H1 (cell line): ENCODE measurements at regions not wholly inside any gene's neighbourhood (a gene's known extent, or its start where the extent isn't known, plus 50 kb on each side); places are given as distances from the start of the nearest gene placed in this dataset.

Experiments
- BRCA1 ChIP-seq: IDR thresholded peaks from 2 replicates; pipeline ENCODE4 v1.6.1; 2012; ENCODE audit warnings: low read depth, low read length, improper control_type of control experiment
- CHD2 ChIP-seq: IDR thresholded peaks from 2 replicates; pipeline ENCODE4 v1.6.1; 2012; ENCODE audit warnings: low read length, improper control_type of control experiment
- POLR2AphosphoS5 ChIP-seq: IDR thresholded peaks from 2 replicates; pipeline ENCODE4 v1.6.1; 2011; ENCODE audit warnings: low read depth, low read length
- TF ChIP-seq, protein P1 (sequence below): IDR thresholded peaks from 2 replicates; pipeline ENCODE4 v1.6.1; 2012; ENCODE audit warnings: low read length, inconsistent platforms

DNA sequence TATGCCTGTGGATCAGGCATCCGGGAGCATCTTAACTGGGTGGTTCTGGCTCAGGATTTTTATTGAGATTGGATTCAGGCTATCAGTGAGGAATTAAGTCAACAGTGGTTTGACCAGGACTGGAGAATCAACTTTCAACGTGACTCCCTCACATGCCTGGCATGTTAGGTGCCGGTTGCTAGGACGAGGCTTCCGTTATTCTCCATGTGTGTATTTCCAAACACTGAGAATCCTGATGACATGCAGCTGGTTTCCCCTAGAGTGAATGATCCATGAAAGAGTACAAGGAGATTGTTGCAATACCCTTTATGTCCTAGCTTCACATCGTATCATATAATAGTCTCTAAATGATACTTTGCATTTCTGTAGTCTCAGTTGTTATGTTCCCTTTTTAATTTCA, 529.2 kb downstream of the ANXA1 start (continued):
- TF ChIP-seq, protein P1, sequence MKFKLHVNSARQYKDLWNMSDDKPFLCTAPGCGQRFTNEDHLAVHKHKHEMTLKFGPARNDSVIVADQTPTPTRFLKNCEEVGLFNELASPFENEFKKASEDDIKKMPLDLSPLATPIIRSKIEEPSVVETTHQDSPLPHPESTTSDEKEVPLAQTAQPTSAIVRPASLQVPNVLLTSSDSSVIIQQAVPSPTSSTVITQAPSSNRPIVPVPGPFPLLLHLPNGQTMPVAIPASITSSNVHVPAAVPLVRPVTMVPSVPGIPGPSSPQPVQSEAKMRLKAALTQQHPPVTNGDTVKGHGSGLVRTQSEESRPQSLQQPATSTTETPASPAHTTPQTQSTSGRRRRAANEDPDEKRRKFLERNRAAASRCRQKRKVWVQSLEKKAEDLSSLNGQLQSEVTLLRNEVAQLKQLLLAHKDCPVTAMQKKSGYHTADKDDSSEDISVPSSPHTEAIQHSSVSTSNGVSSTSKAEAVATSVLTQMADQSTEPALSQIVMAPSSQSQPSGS: no peak
- TF ChIP-seq BRCA1 (no peak), POLR2AphosphoS5 (no peak), CHD2 (no peak)
